ENCODE measurements at regions not wholly inside any gene's neighbourhood (a gene's known extent, or its start where the extent isn't known, plus 50 kb on each side); places are given as distances from the start of the nearest gene placed in this dataset.

DNA sequence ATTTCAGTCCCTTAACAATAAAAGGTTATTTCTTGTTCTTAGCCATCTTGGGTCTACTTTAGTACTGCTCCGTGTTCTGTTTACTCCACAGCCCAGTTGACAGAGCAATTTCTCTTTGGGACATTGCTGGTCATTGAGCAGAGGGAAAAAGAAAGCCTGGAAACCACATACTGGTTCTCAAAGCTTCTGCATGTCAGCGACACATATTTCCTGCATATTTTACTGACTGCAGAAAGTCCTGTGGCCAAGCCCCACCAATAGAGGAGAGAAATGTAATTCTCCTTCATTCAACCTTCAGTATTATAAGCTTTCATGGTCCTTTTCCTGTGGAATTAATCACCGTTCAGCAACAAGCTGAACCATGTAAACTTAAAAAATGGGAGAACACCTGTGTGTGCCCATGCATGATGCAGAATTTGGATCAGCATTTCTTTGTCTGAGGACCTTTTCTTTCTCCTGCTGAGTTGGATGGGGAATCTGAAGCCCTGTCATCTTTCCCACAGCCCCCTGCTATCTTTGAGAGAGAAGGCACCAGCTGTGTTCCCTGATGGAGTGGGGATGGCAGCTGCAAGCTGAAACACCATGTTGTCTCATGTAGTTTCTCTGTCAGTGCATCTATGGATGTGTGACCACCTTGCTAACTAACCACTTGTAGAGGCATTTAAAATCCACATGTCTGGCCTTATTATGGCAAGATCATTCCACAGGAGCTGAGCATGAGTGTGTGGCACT lies 431.6 kb downstream of the MEIS1 start:
- Histone ChIP-seq H3K36me3 (ENCODE audit: control insufficient read depth, insufficient read depth, low read length) (no peaks in the 10 kb centered on the region), H3K4me3 (ENCODE audit: low read depth, low read length) (no peak overlapping the region), H3K27me3 (ENCODE audit: control insufficient read depth, insufficient read depth, low read length) (no peaks in the 10 kb centered on the region)
- DNase-seq (ENCODE audit: low read depth), result no peak
- TF ChIP-seq, protein P1, sequence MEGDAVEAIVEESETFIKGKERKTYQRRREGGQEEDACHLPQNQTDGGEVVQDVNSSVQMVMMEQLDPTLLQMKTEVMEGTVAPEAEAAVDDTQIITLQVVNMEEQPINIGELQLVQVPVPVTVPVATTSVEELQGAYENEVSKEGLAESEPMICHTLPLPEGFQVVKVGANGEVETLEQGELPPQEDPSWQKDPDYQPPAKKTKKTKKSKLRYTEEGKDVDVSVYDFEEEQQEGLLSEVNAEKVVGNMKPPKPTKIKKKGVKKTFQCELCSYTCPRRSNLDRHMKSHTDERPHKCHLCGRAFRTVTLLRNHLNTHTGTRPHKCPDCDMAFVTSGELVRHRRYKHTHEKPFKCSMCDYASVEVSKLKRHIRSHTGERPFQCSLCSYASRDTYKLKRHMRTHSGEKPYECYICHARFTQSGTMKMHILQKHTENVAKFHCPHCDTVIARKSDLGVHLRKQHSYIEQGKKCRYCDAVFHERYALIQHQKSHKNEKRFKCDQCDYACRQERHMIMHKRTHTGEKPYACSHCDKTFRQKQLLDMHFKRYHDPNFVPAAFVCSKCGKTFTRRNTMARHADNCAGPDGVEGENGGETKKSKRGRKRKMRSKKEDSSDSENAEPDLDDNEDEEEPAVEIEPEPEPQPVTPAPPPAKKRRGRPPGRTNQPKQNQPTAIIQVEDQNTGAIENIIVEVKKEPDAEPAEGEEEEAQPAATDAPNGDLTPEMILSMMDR (IDR thresholded peaks at IDR 0.05; ENCODE audit: insufficient read depth, low read length, poor library complexity, severe bottlenecking), result no peak

DNA sequence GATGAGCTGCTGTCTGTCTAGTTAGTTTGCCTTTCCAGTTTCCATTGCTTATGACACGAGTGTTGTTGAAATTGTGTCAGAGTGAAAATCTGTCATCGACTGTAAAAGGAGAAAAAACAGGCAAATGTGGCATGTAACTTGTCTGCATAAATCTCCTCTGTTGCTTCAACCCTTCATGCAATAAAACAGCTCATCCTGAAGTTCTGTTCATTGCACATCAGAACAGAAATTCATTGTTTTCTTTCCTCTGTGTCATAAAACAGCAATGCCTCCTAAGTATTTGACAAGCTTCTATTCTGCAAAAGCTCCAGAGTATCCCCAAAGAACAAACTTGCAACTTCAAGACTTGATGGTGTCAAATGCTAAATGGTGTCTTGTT lies 432.1 kb downstream of the MEIS1 start:
- H3K27me3 ChIP-seq (ENCODE audit: control insufficient read depth, insufficient read depth, low read length), result no peaks in the 10 kb centered on the region
- no peak for DNase-seq (ENCODE audit: low read depth)
- no peaks in the 10 kb centered on the region for H3K36me3 ChIP-seq (ENCODE audit: control insufficient read depth, insufficient read depth, low read length)
- TF ChIP-seq, protein P1 (IDR thresholded peaks at IDR 0.05; ENCODE audit: insufficient read depth, low read length, poor library complexity, severe bottlenecking), result no peak
- no peak overlapping the region for H3K4me3 ChIP-seq (ENCODE audit: low read depth, low read length)

DNA sequence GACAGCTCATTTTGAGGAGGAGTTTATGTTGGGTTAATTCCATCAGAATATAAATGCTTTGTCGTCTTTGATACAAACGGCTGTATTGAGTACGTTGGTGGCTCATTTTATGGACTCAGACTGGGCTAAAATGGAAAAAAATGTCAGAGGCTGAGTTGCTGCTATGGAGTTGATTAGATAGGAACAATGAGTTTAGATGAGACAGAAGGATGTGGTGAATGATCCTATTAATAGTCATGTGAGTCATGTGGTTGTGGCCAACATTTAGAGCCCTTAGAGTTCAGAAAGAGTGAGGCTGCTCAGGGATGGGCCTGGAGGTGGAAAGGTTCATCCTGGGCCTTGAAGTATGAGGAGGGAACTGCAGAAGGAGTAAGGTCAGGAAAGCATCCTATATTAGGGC lies 434.2 kb downstream of the MEIS1 start:
- peak; percentile 32 for DNase-seq (ENCODE audit: low read depth)
- H3K36me3 ChIP-seq (ENCODE audit: control insufficient read depth, insufficient read depth, low read length), result no peaks in the 10 kb centered on the region
- no peaks in the 10 kb centered on the region for H3K27me3 ChIP-seq (ENCODE audit: control insufficient read depth, insufficient read depth, low read length)
- no peak overlapping the region for H3K4me3 ChIP-seq (ENCODE audit: low read depth, low read length)
- TF ChIP-seq, protein P1 (IDR thresholded peaks at IDR 0.05; ENCODE audit: insufficient read depth, low read length, poor library complexity, severe bottlenecking), result no peak

DNA sequence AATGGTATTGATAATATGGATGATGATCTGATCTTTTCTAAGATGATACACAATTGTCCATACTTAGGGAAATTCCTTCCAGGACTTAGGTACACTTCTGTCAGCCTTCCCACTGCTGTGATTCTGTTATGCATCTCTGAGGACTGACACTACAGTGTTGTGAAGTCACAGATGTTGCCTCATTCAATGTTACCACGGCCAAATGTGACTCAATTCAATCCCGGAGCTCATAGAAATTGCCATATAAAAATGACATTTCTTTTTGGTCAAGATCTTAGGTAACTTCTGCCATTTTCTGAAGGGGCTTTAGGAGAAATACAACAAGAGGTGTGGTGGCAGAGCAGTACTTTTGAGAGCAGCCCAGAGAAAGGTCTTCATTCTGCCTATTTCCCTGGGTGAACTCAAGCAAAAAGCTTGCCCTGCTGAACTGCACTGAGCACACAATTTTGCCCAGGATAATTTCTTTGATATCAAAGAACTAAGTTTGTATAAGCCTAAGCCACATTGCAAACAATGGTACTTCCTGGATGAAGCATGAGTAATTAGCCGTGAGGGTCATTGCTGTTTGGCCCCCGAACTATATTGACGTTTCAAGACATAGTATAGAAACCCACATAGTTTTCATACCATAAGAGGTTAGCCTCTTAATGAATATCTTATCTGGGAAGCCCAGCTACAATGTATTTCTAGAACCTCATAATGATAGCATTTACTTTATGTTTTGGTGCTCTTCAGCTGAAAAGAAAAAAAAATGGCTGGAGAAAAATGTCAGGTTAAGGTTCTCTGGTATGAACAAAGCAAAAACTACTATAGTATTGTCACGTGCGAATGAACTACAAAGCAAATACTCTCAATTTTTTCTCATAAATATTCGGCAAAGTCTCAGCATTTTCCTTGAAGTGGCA lies 437.4 kb downstream of the MEIS1 start:
- no peaks in the 10 kb centered on the region for H3K27me3 ChIP-seq (ENCODE audit: control insufficient read depth, insufficient read depth, low read length)
- H3K36me3 ChIP-seq (ENCODE audit: control insufficient read depth, insufficient read depth, low read length), result no peaks in the 10 kb centered on the region
- DNase-seq (ENCODE audit: low read depth), result no peak
- H3K4me3 ChIP-seq (ENCODE audit: low read depth, low read length), result no peak overlapping the region
- TF ChIP-seq, protein P1 (IDR thresholded peaks at IDR 0.05; ENCODE audit: insufficient read depth, low read length, poor library complexity, severe bottlenecking), result no peak

- Histone ChIP-seq H3K4me3 (ENCODE audit: low read depth, low read length) (no peak overlapping the region), H3K27me3 (ENCODE audit: control insufficient read depth, insufficient read depth, low read length) (no peaks in the 10 kb centered on the region), H3K36me3 (ENCODE audit: control insufficient read depth, insufficient read depth, low read length) (no peaks in the 10 kb centered on the region)
- DNase-seq (ENCODE audit: low read depth), result no peak
- TF ChIP-seq, protein P1 (IDR thresholded peaks at IDR 0.05; ENCODE audit: insufficient read depth, low read length, poor library complexity, severe bottlenecking), result no peak
Measured at GRCh38 chr2:66872986-66873754, 438.2 kb downstream of the MEIS1 start.
